Progenitor cell of endocrine pancreas (in vitro differentiated cells): ENCODE measurements at regions not wholly inside any gene's neighbourhood (a gene's known extent, or its start where the extent isn't known, plus 50 kb on each side); places are given as distances from the start of the nearest gene placed in this dataset.

ENCODE experiments used
- DNase-seq: peaks from one replicate; pipeline ENCODE4 v3.0.0; 2021; ENCODE audit warnings: low spot score; ENCODE audit not compliant: unreplicated experiment
- H3K27ac Mint-ChIP-seq: 2 replicates; pipeline ENCODE4 v1.8.0; 2021; ENCODE audit warnings: mild to moderate bottlenecking, moderate library complexity, mixed read lengths
- H3K27me3 Mint-ChIP-seq: 2 replicates; pipeline ENCODE4 v1.8.0; 2021; ENCODE audit warnings: mixed read lengths
- H3K36me3 Mint-ChIP-seq: 2 replicates; pipeline ENCODE4 v1.8.0; 2022; ENCODE audit warnings: mixed read lengths; ENCODE audit not compliant: insufficient read depth
- H3K4me1 Mint-ChIP-seq: 2 replicates; pipeline ENCODE4 v1.8.0; 2021; ENCODE audit warnings: low read depth, mixed read lengths
- H3K4me3 Mint-ChIP-seq: 2 replicates; pipeline ENCODE4 v1.8.0; 2021; ENCODE audit warnings: low read depth, mild to moderate bottlenecking, moderate library complexity, mixed read lengths
- H3K9me3 Mint-ChIP-seq: 2 replicates; pipeline ENCODE4 v1.8.0; 2021; ENCODE audit warnings: low read depth, mixed read lengths
- CTCF ChIP-seq: fragments of 200-600 bp; sonication (generic); IDR thresholded peaks from one replicate; pipeline ENCODE4 v1.5.0; 2021; ENCODE audit warnings: antibody characterized with exemption, mild to moderate bottlenecking; ENCODE audit not compliant: unreplicated experiment

GRCh38 chr2:201568217-201568820 is 75.0 kb downstream of the TMEM237 start:
- H3K27ac Mint-ChIP-seq: no peak overlapping the region
- H3K27me3 Mint-ChIP-seq: no peaks in the 10 kb centered on the region
- TF ChIP-seq CTCF: no peak

GRCh38 chr2:201559067-201559710 is 84.1 kb downstream of the TMEM237 start:
- Mint-ChIP-seq H3K27me3 (no peaks in the 10 kb centered on the region), H3K4me3 (no peak overlapping the region), H3K36me3 (no peaks in the 10 kb centered on the region), H3K4me1 (peaks cover 13% of the 10 kb centered on the region), H3K27ac (no peak overlapping the region), H3K9me3 (peaks cover 6% of the 10 kb centered on the region)
- TF ChIP-seq CTCF: no peak
- DNase-seq: no peak

More at GRCh38 chr2:201568217-201568820, 75.0 kb downstream of the TMEM237 start:
- no peak for DNase-seq
- Mint-ChIP-seq H3K4me1 (no peaks in the 10 kb centered on the region), H3K36me3 (no peaks in the 10 kb centered on the region), H3K9me3 (peaks cover 3% of the 10 kb centered on the region), H3K4me3 (no peak overlapping the region)

GRCh38 chr2:201558665-201559064 is 84.6 kb downstream of the TMEM237 start:
- no peak for DNase-seq
- Mint-ChIP-seq H3K9me3 (peaks cover 5% of the 10 kb centered on the region), H3K36me3 (no peaks in the 10 kb centered on the region), H3K27ac (peak overlapping the region; percentile 33), H3K4me3 (no peak overlapping the region), H3K4me1 (peaks cover 13% of the 10 kb centered on the region), H3K27me3 (no peaks in the 10 kb centered on the region)
- TF ChIP-seq CTCF: no peak

GRCh38 chr2:201558232-201558631 is 85.1 kb downstream of the TMEM237 start:
- peaks cover 13% of the 10 kb centered on the region for H3K4me1 Mint-ChIP-seq
- TF ChIP-seq CTCF: no peak
- no peaks in the 10 kb centered on the region for H3K27me3 Mint-ChIP-seq
- H3K4me3 Mint-ChIP-seq: no peak overlapping the region
- peaks cover 3% of the 10 kb centered on the region for H3K9me3 Mint-ChIP-seq
- no peaks in the 10 kb centered on the region for H3K36me3 Mint-ChIP-seq
- peak overlapping the region; percentile 33 for H3K27ac Mint-ChIP-seq
- no peak for DNase-seq

- Mint-ChIP-seq H3K27me3 (no peaks in the 10 kb centered on the region), H3K9me3 (no peaks in the 10 kb centered on the region), H3K27ac (no peak overlapping the region), H3K36me3 (no peaks in the 10 kb centered on the region), H3K4me3 (no peak overlapping the region), H3K4me1 (no peaks in the 10 kb centered on the region)
- no peak for TF ChIP-seq CTCF
- no peak for DNase-seq
Measured at GRCh38 chr2:201551901-201552300, 91.4 kb downstream of the TMEM237 start.
